HG03159 (cell line): ENCODE measurements at regions not wholly inside any gene's neighbourhood (a gene's known extent, or its start where the extent isn't known, plus 50 kb on each side); places are given as distances from the start of the nearest gene placed in this dataset.

Experiments used
- ATAC-seq: cut with Tn5 transposase; IDR thresholded peaks from one replicate; pipeline ENCODE4 v1.9.1; 2021; ENCODE audit warnings: mild to moderate bottlenecking, moderate library complexity; ENCODE audit not compliant: unreplicated experiment

DNA sequence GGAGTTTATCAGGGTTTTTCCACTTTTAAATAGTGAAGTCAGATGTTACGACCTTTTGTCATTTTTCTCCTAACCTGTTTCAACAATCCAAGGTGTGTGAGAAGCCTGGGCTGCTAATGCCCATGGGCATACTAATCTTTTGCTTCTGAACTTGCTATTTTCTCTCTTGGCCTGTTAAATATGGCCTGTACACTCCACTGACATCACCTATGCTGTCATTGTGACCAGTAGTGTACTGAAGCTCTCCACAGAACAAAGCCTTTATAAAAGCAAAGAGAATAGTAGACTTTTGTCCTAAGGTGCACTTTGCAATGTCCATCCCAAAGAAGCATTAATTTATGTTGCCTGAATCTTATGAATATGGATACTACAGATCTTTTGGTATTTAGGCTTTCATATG is 1490.5 kb downstream of the STIM2 start:
- ATAC-seq = no peak

DNA sequence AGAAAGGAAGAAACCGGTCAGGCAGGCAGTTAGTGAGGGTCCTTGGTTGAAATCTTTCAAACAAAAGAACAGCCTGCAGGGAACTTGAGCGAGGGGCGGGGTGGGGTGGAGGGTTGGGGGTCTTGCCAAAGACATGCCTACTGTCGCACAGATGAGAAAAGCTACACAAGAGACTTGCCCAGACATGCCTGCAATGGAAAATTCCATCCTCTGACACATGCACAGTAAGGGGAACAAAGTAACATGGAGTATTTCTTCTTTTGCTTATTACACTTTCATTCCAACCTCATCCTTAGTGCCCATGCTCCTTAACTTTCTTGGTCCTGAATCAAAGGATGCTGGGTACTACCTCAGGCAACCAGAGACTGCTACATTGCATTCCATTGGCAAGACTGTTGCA is 1491.2 kb downstream of the STIM2 start:
- ATAC-seq = no peak

DNA sequence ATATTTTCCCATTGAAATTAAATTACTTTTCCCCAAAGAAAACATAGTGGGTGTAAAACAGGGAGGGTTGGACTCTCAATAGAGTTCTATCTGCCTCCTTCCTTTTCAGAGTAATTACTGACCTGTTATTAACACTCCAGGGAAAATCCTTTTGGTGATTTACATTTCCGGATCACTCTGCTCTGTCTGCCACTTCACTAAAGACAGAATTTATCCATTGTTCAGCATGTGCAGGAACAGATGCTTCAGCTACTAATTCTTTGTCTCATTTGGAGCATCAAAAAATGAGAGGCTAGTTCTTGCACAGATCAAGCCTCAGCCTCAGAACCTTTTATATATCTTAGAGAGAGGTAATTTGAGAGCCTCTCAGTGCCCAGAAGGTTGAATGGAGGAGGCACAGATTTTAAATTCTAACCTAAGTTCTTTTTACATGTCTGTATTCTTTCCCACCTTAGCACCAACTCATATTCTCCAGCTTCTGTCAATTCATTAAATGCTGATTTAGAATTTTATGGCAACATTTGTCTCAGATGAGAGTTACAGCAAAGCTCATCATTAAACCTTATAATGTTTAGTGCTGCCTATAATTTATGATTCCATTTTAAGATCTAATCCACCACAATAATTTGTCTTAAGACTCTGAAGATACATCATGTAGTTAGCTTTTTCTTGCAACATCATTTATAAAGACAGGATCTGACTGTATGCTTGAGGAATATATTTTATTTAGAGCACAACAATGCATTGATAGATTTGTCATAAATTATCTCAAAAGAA is 1494.4 kb downstream of the STIM2 start:
- no peak for ATAC-seq

- ATAC-seq = no peak
Observed at GRCh38 chr4:28357990-28358389, 1497.3 kb downstream of the STIM2 start.

GRCh38 chr4:28358606-28359005 is 1498.0 kb downstream of the STIM2 start:
- ATAC-seq = no peak

- no peak for ATAC-seq
Observed at GRCh38 chr4:28360681-28361080, 1500.0 kb downstream of the STIM2 start.

GRCh38 chr4:28362169-28362568 is 1501.5 kb downstream of the STIM2 start:
- ATAC-seq = no peak

GRCh38 chr4:28369499-28369898 is 1508.9 kb downstream of the STIM2 start:
- no peak for ATAC-seq

GRCh38 chr4:28373191-28373590 is 1512.5 kb downstream of the STIM2 start:
- no peak for ATAC-seq

DNA sequence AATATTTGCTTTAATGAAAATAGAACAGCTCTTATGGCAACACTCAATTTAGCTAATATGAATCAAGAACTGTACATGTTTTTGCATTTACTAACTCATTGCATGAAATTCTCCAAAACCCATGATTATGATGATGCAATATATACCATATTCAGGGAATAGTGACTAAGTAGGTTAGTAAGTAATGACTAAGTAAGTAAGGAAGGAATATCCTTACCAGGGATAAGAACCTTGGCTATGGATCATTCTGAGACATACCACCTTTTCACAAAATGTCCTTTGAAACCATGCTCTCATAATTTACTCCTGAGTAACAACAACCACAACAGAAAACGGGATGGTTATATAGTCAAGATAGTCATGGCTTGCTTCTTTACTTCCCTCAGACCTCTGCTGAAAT is 1513.0 kb downstream of the STIM2 start:
- no peak for ATAC-seq

GRCh38 chr4:28378109-28378830 is 1517.6 kb downstream of the STIM2 start:
- no peak for ATAC-seq

GRCh38 chr4:28385801-28386200 is 1525.2 kb downstream of the STIM2 start:
- no peak for ATAC-seq

DNA sequence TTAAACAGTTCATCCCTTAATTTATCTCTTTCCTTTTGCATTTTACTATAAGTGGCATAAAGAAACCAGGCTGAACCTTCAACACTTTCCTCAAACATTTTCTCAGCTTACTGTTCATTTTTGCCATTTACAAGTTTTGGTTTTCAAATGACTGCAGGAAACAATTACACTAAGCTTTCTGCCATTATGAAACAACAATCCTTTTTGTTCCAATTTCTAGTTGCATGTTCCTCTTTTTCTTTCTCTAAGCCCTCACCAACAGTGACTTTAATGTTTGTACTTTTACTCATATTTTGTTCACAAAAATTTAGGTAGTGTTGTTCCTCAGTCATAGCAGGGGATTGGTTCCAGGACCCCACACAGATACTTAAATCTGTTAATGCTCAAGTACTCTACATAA is 1526.1 kb downstream of the STIM2 start:
- no peak for ATAC-seq

DNA sequence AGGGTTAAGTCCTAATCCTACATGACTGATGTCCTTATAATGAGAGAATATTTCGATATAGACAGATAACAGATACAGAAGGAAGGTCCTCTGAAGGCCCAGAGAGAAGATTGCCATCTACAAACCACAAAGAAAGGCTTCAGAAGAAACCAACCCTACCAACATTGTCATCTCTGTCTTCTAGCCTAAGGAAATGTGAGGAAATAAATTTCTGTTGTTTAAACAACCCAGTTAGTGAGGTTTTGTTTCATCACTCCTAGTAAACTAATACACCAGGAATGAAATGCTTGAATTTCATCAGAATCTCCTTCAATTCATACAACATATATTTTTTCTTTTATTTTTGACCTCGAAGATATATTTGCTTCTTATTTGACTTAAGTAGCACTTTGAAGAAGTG is 1527.8 kb downstream of the STIM2 start:
- no peak for ATAC-seq

GRCh38 chr4:28391877-28392276 is 1531.2 kb downstream of the STIM2 start:
- no peak for ATAC-seq

GRCh38 chr4:28402751-28403150 is 1542.1 kb downstream of the STIM2 start:
- ATAC-seq = no peak

DNA sequence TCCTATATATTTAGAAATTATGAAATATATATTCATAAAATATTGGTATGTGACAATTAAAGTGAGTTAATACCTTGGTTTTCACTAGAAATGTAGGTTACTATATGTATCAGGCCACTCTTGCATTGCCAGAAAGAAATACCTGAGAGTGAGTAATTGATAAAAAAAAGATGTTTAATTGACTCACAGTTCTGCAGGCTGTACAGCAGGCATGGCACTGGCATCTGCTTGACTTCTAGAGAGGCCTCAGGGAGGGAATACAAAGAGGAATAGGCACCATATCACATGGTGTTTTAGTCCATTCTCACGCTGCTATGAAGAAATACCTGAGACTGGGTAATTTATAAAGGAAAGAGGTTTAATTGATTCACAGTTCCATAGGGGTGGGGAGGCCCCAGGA is 1560.6 kb downstream of the STIM2 start:
- no peak for ATAC-seq

DNA sequence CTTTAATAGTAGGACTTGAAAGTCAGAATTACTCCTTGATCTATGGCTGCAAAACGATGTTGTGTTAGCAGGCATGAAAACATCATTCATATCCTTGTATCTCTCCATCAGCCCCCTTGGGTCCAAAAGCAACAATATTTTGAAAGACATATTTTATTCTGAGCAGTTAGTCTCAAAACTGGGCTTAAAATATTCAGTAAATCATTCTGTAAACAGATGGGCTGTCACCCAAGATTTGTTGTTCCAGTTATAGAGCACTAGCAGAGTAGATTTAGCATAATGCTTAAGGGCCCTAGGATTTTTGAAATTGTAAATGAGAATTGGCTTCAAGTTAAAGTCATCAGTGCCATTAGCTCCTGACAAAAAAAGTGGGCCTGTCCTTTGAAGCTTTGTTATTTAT is 1565.6 kb downstream of the STIM2 start:
- no peak for ATAC-seq

- no peak for ATAC-seq
Observed at GRCh38 chr4:28427306-28428085, 1566.9 kb downstream of the STIM2 start.

- ATAC-seq = no peak
Observed at GRCh38 chr4:28432348-28433025, 1571.8 kb downstream of the STIM2 start.

GRCh38 chr4:28435314-28435713 is 1574.7 kb downstream of the STIM2 start:
- ATAC-seq = no peak
